Suprapubic skin (tissue), 4 donors: ENCODE measurements at regions not wholly inside any gene's neighbourhood (a gene's known extent, or its start where the extent isn't known, plus 50 kb on each side); places are given as distances from the start of the nearest gene placed in this dataset.

ENCODE experiments used
- CTCF ChIP-seq, 2 donors: fragments of 200-600 bp in 1 of 2; fragments of 450-650 bp in 1 of 2; sonication (generic) in 1 of 2; IDR thresholded peaks; one replicate each; pipeline ENCODE4 v1.5.1; 2016 to 2019; ENCODE audit warnings: antibody characterized with exemption in 2 of 2, mild to moderate bottlenecking in 1 of 2, moderate library complexity in 1 of 2
- EP300 ChIP-seq: sonication (generic); formaldehyde crosslinking; IDR thresholded peaks from one replicate; pipeline ENCODE4 v1.6.1; 2017; ENCODE audit warnings: antibody characterized with exemption
- POLR2A ChIP-seq, 2 donors: fragments of 450-650 bp; IDR thresholded peaks; one replicate each; pipeline ENCODE4 v1.6.1; 2017; ENCODE audit warnings: antibody characterized with exemption in 2 of 2, mild to moderate bottlenecking in 2 of 2, moderate library complexity in 2 of 2
- POLR2AphosphoS5 ChIP-seq, 3 donors: sonication (generic); formaldehyde crosslinking; IDR thresholded peaks; one replicate each; pipeline ENCODE4 v1.6.1; 2017; ENCODE audit warnings: antibody characterized with exemption in 3 of 3

DNA sequence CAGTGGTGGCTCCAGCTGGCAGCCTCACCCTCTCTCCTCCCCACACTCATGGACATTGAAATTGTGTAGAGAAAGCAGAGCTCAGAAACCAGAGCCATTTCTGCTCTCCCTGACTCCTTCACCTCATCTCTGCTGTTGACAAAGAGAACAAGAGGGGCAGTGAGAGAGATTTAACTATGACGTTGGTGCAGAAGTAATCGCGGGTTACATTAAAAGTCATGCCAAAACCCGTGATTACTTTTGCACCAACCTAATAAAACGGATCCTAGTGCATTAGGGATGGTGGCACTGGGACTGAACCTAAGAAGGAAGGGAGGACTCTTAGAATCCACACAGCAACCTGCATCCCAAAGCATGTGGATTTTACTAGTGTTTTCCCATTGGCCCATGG, 113.3 kb upstream of the CDC42EP3 start:
- TF ChIP-seq CTCF (IDR thresholded peaks at IDR 0.05) (no peak), POLR2AphosphoS5 (IDR thresholded peaks at IDR 0.05) (no peak), EP300 (no peak), POLR2A (IDR thresholded peaks at IDR 0.05) (no peak)
